ENCODE measurements at regions not wholly inside any gene's neighbourhood (a gene's known extent, or its start where the extent isn't known, plus 50 kb on each side); places are given as distances from the start of the nearest gene placed in this dataset.
"Not testable (repeated sequence)": the region's sequence is repeated elsewhere in the genome, so short reads cannot be mapped to it uniquely, and the experiment has no call there.

DNA sequence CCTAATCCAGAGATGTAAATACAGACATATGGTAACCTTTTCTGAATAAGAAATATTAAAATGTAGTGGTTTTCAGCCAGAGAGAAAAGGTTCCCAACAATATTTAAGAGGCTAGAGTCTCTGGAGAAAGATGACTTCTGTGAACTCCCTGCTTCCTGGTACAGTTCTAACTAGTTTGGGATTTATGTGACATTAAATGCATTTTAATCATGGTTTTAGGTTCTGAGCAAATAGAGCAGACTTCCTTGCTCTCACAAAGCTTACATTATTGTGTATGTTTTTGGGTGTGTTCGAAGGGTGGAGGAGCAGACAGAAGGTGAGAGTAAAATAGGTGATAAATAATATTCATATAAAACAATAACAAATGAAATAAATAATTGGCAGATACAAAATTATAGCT is 250.1 kb upstream of the LUZP2 start:
- no peak for DNase-seq (ENCODE audit: low read depth)
- no peak for TF ChIP-seq CTCF (IDR thresholded peaks at IDR 0.05; ENCODE audit: control insufficient read depth, insufficient read depth, low read depth, low read length, missing control alignments)
- no peak overlapping the region for H3K4me3 ChIP-seq (ENCODE audit: control insufficient read depth, low read depth, low read length)

DNA sequence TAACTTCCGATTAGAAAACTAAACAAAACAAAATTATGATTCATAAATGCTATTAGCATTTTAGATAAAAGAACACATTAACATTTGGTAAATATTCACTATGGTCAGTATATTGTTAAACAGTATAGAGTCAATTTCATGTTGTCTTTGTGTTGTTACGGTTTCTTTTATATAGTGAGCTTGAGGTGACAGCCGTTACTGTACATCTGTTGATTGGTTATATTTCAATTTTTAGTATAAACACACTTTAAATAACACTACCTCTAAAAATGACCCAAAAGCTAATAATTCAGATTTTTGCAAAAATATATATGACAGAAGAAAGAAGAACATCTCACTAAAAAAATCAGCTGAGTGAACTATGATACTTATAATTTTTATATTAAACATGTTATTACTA is 249.0 kb upstream of the LUZP2 start:
- no peak for DNase-seq (ENCODE audit: low read depth)
- H3K4me3 ChIP-seq (ENCODE audit: control insufficient read depth, low read depth, low read length), result no peak overlapping the region
- TF ChIP-seq CTCF (IDR thresholded peaks at IDR 0.05; ENCODE audit: control insufficient read depth, insufficient read depth, low read depth, low read length, missing control alignments), result no peak

DNA sequence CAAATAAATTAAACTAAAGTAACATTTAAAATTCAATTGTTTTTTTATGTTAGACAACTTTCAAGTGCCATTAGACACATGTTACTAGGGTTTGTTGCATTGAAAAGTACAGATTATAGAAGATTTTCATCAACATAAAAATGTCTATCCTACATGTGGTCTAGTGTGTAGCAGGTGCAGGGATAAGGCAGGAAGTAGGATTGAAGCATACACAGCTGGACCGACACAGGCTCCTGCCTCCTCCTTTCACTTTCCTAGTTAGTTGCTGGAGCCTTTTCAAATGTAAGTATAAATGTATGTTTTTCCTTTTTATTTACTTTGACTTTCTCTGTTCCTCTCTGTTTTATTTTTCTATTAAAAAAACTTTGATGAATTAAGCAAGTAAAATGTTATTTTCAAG is 246.9 kb upstream of the LUZP2 start:
- no peak for DNase-seq (ENCODE audit: low read depth)
- H3K4me3 ChIP-seq (ENCODE audit: control insufficient read depth, low read depth, low read length), result no peak overlapping the region
- TF ChIP-seq CTCF (IDR thresholded peaks at IDR 0.05; ENCODE audit: control insufficient read depth, insufficient read depth, low read depth, low read length, missing control alignments), result no peak

DNA sequence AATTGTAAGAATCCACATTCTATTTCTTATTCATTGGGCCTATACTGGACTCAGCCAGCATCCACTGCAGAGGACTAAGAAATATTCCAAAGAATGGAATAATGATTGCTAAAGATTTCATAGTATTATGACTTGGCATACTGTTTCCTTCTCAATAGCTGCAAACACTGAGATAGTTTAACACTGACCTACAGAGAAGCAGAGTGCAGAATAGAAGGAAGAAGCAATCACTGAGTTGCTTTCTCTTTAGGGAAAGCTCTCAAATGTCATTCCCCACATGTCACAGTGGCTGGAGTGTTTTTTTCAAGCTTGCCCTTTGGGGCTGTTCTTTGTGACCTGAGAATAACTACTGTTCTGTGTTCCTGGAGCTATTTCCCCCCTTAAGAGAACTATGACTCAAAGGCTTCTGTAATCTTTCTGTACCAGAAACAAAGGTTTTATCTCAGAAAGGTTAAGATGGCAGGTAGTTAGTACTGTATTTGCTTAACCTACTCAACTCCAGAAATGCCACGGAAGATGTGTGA is 243.6 kb upstream of the LUZP2 start:
- H3K4me3 ChIP-seq (ENCODE audit: control insufficient read depth, low read depth, low read length), result no peak overlapping the region
- no peak for TF ChIP-seq CTCF (IDR thresholded peaks at IDR 0.05; ENCODE audit: control insufficient read depth, insufficient read depth, low read depth, low read length, missing control alignments)
- no peak for DNase-seq (ENCODE audit: low read depth)

DNA sequence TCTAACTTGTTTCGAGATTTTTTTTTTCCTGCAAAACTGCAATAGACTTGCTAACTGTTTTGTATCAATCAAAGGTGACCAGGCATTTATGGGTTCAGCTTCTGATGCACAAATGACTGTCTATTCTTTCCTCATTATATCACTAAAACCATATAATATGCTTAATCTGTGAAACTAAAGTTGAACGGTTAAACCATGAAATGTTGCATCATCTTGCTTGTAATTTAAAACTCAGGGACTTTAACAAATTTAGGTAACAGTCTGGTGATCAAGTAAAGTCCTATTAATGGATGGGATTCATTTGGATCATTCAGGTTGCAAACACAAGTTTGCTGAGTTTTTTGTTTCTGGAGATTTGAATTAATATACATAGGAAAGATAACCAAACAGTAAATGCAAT is 232.0 kb upstream of the LUZP2 start:
- no peak for TF ChIP-seq CTCF (IDR thresholded peaks at IDR 0.05; ENCODE audit: control insufficient read depth, insufficient read depth, low read depth, low read length, missing control alignments)
- DNase-seq (ENCODE audit: low read depth), result no peak
- H3K4me3 ChIP-seq (ENCODE audit: control insufficient read depth, low read depth, low read length), result no peak overlapping the region

- DNase-seq (ENCODE audit: low read depth), result no peak
- no peak overlapping the region for H3K4me3 ChIP-seq (ENCODE audit: control insufficient read depth, low read depth, low read length)
- no peak for TF ChIP-seq CTCF (IDR thresholded peaks at IDR 0.05; ENCODE audit: control insufficient read depth, insufficient read depth, low read depth, low read length, missing control alignments)
Observed at GRCh38 chr11:24267014-24267413, 229.8 kb upstream of the LUZP2 start.

DNA sequence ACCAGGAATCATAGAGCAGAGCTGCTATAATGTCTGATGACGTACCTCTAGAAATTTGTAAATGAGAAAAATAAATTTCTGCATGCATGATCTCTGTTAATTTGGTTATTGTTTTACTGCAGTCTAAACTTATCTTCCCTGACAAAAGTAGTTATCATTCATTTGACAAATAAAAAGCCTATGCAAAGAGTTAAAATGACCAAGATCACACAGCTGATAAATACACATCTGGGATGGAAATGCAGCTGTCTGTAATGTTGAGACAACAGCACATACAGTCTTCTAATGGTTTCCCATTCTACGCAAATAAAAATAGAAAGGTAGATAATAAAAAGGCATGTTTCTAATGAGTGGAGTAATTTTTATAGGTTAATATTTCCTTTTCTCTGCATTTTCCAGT is 225.1 kb upstream of the LUZP2 start:
- no peak for TF ChIP-seq CTCF (IDR thresholded peaks at IDR 0.05; ENCODE audit: control insufficient read depth, insufficient read depth, low read depth, low read length, missing control alignments)
- H3K4me3 ChIP-seq (ENCODE audit: control insufficient read depth, low read depth, low read length), result no peak overlapping the region
- DNase-seq (ENCODE audit: low read depth), result no peak

DNA sequence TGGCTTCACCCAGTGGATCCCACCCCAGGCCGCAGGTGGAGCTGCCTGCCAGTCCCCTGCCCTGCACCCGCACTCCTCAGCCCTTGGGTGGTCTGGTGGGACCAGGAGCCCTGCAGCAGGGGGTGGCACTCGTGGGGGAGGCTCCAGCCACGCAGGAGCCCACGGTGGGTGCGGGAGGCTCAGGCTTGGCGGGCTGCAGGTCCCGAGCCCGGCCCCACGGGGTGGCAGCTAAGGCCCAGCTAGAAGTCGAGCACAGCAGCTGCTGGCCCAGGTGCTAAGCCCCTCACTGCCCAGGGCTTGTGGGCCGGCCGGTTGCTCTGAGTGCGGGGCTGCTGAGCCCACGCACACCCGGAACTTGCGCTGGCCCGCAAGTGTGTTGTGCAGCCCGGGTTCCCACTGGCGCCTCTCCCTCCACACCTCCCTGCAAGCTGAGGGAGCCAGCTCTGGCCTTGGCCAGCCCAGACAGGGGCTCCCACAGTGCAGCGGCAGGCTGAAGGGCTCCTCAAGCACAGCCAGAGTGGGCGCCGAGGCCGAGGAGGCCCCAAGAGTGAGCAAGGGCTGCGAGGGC is 222.6 kb upstream of the LUZP2 start:
- not testable (repeated sequence) for DNase-seq (ENCODE audit: low read depth); H3K4me3 ChIP-seq (ENCODE audit: control insufficient read depth, low read depth, low read length)

Data from AG09309 (cell line).